ENCODE measurements at regions not wholly inside any gene's neighbourhood (a gene's known extent, or its start where the extent isn't known, plus 50 kb on each side); places are given as distances from the start of the nearest gene placed in this dataset.

DNA sequence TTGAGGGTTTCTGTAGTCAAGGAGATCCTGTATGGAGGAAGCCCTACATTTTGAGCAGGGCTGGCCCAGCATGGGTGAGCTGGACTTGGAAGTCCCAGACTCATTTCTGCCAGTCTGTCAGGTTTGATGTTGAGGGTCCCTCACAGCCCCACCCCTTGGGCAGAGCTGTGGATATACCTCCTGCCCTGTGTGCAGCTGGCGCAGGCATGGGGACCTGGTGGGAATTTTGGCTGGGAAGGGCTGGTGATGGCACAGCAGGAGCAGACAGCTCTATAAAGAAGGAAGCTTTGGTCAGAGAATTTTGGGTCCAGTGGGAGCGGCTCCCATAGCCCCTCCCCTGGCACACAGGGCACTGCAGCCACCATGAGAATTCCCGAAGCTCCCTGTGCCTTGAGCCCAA lies 482.6 kb downstream of the RPS24 start:
- ATAC-seq (no peak), DNase-seq (no peak)
- 75 to 94% (median 87%) methylated on average over 3 of the region's 3 CpGs for WGBS, 3 donors
- no peaks in the 10 kb centered on the region for H3K9me3 ChIP-seq
- intact Hi-C loops (cut with DNase I): no loop called here
- no peaks in the 10 kb centered on the region for H3K36me3 ChIP-seq (ENCODE audit: insufficient read depth in 1 of 2, low read depth in 1 of 2)
- no peak overlapping the region for H3K27ac ChIP-seq
- no peaks in the 10 kb centered on the region for H3K4me1 ChIP-seq
- TF ChIP-seq, protein P1, sequence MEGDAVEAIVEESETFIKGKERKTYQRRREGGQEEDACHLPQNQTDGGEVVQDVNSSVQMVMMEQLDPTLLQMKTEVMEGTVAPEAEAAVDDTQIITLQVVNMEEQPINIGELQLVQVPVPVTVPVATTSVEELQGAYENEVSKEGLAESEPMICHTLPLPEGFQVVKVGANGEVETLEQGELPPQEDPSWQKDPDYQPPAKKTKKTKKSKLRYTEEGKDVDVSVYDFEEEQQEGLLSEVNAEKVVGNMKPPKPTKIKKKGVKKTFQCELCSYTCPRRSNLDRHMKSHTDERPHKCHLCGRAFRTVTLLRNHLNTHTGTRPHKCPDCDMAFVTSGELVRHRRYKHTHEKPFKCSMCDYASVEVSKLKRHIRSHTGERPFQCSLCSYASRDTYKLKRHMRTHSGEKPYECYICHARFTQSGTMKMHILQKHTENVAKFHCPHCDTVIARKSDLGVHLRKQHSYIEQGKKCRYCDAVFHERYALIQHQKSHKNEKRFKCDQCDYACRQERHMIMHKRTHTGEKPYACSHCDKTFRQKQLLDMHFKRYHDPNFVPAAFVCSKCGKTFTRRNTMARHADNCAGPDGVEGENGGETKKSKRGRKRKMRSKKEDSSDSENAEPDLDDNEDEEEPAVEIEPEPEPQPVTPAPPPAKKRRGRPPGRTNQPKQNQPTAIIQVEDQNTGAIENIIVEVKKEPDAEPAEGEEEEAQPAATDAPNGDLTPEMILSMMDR (IDR thresholded peaks at IDR 0.05): no peak
- no peaks in the 10 kb centered on the region for H3K27me3 ChIP-seq (ENCODE audit: insufficient read depth in 3 of 3, low read length in 2 of 3)
- no peak overlapping the region for H3K4me3 ChIP-seq

DNA sequence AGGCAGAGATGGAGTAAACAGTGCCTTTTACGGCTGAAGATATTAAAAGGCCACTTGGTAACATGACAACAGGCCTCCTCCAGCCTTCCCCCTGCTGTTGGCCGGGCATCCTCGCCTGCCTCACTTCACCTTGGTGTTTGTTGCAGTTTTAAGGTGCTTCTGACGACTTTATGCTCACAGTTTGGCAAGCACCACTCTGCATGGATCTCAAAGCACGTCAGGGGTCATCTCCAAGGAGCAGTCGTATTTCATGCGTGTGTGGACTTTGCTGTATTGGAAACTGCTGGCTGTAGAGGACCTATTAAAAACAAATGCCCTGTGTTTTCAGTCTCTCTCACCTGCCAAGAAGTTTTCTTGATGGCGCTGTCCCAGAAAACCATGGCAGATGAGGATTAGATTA lies 483.1 kb downstream of the RPS24 start:
- H3K27me3 ChIP-seq (ENCODE audit: insufficient read depth in 3 of 3, low read length in 2 of 3): no peaks in the 10 kb centered on the region
- no peak overlapping the region for H3K27ac ChIP-seq
- TF ChIP-seq, protein P1 (IDR thresholded peaks at IDR 0.05): no peak
- H3K36me3 ChIP-seq (ENCODE audit: insufficient read depth in 1 of 2, low read depth in 1 of 2): no peaks in the 10 kb centered on the region
- H3K4me3 ChIP-seq: no peak overlapping the region
- DNase-seq (no peak), ATAC-seq (no peak)
- intact Hi-C loops (cut with DNase I): no loop called here
- no peaks in the 10 kb centered on the region for H3K9me3 ChIP-seq
- 73 to 87% (median 76%) methylated on average over 8 of the region's 8 CpGs for WGBS, 3 donors
- no peaks in the 10 kb centered on the region for H3K4me1 ChIP-seq

DNA sequence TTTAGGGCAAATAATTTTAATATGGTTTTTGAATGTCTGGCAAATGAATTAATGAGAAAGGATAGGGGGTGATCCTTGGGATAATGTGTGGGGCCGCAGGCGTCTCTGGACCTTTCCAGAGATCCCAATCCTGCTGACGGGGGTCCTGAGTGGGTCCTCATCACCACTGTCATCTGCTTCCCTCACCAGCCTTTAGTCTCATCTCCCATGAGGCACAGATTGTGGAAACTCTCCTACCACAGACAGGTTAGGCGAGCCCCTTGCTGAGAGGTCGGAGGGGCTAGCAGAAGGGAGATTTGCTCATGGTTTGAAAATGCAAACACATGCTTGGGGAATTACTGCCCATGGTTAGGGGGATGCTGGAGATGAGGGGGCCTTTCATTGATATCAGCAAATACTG lies 484.6 kb downstream of the RPS24 start:
- Histone ChIP-seq H3K27me3 (ENCODE audit: insufficient read depth in 3 of 3, low read length in 2 of 3) (no peaks in the 10 kb centered on the region), H3K9me3 (no peaks in the 10 kb centered on the region), H3K27ac (no peak overlapping the region), H3K4me3 (no peak overlapping the region), H3K36me3 (ENCODE audit: insufficient read depth in 1 of 2, low read depth in 1 of 2) (no peaks in the 10 kb centered on the region), H3K4me1 (no peaks in the 10 kb centered on the region)
- DNase-seq (no peak), ATAC-seq (no peak)
- TF ChIP-seq, protein P1 (IDR thresholded peaks at IDR 0.05): no peak
- WGBS, 3 donors: 97 to 98% (median 97%) methylated on average over 5 of the region's 5 CpGs
- intact Hi-C loops (cut with DNase I): no loop called here

DNA sequence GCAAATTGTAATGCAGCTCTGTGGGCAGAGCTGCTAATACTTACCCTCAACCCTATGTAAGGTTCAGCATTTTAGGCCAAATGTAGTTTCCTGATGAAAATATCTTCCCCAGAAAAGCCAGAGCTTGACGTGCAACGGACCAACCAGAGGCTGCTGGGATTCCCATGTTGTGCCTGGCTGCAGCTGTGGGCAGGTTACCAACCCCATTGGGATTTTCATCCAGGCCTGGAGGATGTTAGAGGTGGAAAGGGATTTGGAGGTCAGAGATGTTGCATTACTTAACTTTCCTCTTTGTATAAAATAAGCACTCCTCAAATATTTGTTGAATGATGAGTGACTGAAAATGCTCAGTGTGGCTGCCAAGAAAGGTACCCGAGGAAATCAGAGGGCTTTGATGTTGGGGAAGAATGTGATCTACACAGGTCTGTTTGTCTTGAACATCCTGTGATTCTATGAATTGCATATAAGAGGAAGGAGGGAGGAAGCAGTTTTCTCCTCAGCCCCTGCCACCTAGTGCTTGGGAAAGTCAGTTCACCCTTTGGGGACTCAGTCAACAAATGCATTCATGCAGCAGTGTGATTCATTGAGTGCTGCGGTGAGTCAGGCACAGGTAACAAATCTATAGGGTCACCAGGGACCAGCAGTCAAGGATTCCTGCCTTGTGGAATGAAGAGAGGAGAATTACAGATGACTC lies 487.2 kb downstream of the RPS24 start:
- no peak overlapping the region for H3K27ac ChIP-seq
- H3K27me3 ChIP-seq (ENCODE audit: insufficient read depth in 3 of 3, low read length in 2 of 3): no peaks in the 10 kb centered on the region
- ATAC-seq (no peak), DNase-seq (no peak)
- TF ChIP-seq, protein P1 (IDR thresholded peaks at IDR 0.05): no peak
- no peaks in the 10 kb centered on the region for H3K4me1 ChIP-seq
- no peaks in the 10 kb centered on the region for H3K36me3 ChIP-seq (ENCODE audit: insufficient read depth in 1 of 2, low read depth in 1 of 2)
- intact Hi-C loops (cut with DNase I): no loop called here
- H3K4me3 ChIP-seq: no peak overlapping the region
- WGBS, 3 donors: 66 to 72% (median 68%) methylated on average over 4 of the region's 4 CpGs
- H3K9me3 ChIP-seq: no peaks in the 10 kb centered on the region

DNA sequence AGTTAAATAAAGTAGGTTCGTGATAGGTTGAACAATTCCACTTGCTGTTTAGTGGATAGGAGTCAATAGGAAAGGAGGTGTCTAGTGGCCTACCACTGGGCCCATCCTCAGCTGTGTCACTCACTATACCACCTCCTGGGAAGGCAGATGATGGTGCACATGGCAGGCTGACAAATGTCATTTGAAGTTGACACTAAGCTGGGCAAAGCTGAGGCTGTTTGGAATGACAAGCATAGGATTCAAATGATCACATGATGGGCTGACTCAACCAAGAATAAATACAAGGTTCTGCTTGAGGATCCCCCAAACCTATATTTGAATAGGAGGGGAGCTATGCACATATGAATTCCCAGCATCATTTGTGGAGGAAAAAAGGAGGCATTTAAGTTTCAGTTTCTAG lies 489.8 kb downstream of the RPS24 start:
- Histone ChIP-seq H3K9me3 (no peaks in the 10 kb centered on the region), H3K4me1 (no peaks in the 10 kb centered on the region), H3K27ac (no peak overlapping the region), H3K27me3 (ENCODE audit: insufficient read depth in 3 of 3, low read length in 2 of 3) (no peaks in the 10 kb centered on the region), H3K36me3 (ENCODE audit: insufficient read depth in 1 of 2, low read depth in 1 of 2) (no peaks in the 10 kb centered on the region), H3K4me3 (no peak overlapping the region)
- WGBS, 3 donors: 97 to 100% (median 97%) methylated on average over 1 of the region's 1 CpG
- ATAC-seq (peak in 1 of 4 donors; percentile 30), DNase-seq (no peak)
- intact Hi-C loops (cut with DNase I): no loop called here
- TF ChIP-seq, protein P1 (IDR thresholded peaks at IDR 0.05): no peak
